ENCODE measurements at regions not wholly inside any gene's neighbourhood (a gene's known extent, or its start where the extent isn't known, plus 50 kb on each side); places are given as distances from the start of the nearest gene placed in this dataset.
A peak's percentile ranks its signal among the peaks of the same experiment; 100 is the strongest.

- no peak for DNase-seq
Measured at GRCh38 chr6:126091466-126091865, 105.1 kb downstream of the TRMT11 start.

GRCh38 chr6:126093108-126093507 lies 106.8 kb downstream of the TRMT11 start:
- no peak for DNase-seq

- DNase-seq: no peak
Measured at GRCh38 chr6:126094411-126094810, 108.1 kb downstream of the TRMT11 start.

GRCh38 chr6:126100386-126100785 lies 114.0 kb downstream of the TRMT11 start:
- no peak for DNase-seq

- no peak for DNase-seq
Measured at GRCh38 chr6:126102358-126102757, 116.0 kb downstream of the TRMT11 start.

- DNase-seq: no peak
Measured at GRCh38 chr6:126103993-126104392, 117.7 kb downstream of the TRMT11 start.

- no peak for DNase-seq
Measured at GRCh38 chr6:126107475-126108166, 121.3 kb downstream of the TRMT11 start.

GRCh38 chr6:126110512-126111270 lies 124.4 kb downstream of the TRMT11 start:
- DNase-seq: no peak

GRCh38 chr6:126111327-126111726 lies 125.0 kb downstream of the TRMT11 start:
- no peak for DNase-seq

GRCh38 chr6:126112171-126112632 lies 125.9 kb downstream of the TRMT11 start:
- peak; percentile 12 for DNase-seq

- DNase-seq: no peak
Measured at GRCh38 chr6:126113261-126113660, 126.9 kb downstream of the TRMT11 start.

GRCh38 chr6:126117251-126117650 lies 130.9 kb downstream of the TRMT11 start:
- DNase-seq: no peak

GRCh38 chr6:126118058-126118755 lies 131.9 kb downstream of the TRMT11 start:
- DNase-seq: no peak

GRCh38 chr6:126118936-126119335 lies 132.6 kb downstream of the TRMT11 start:
- DNase-seq: no peak

- no peak for DNase-seq
Measured at GRCh38 chr6:126123226-126123625, 136.9 kb downstream of the TRMT11 start.

GRCh38 chr6:126127659-126128058 lies 141.3 kb downstream of the TRMT11 start:
- no peak for DNase-seq

GRCh38 chr6:126131246-126131645 lies 144.9 kb downstream of the TRMT11 start:
- DNase-seq: no peak

GRCh38 chr6:126133984-126134383 lies 147.6 kb downstream of the TRMT11 start:
- DNase-seq: no peak

- DNase-seq: no peak
Measured at GRCh38 chr6:126134491-126134890, 148.2 kb downstream of the TRMT11 start.

- no peak for DNase-seq
Measured at GRCh38 chr6:126140015-126140414, 153.7 kb downstream of the TRMT11 start.

- peak; percentile 36 for DNase-seq
Measured at GRCh38 chr6:126143761-126144251, 157.5 kb downstream of the TRMT11 start.

- no peak for DNase-seq
Measured at GRCh38 chr6:126145351-126145750, 159.0 kb downstream of the TRMT11 start.

- DNase-seq: no peak
Measured at GRCh38 chr6:126147291-126147815, 161.0 kb downstream of the TRMT11 start.
